ENCODE measurements at regions not wholly inside any gene's neighbourhood (a gene's known extent, or its start where the extent isn't known, plus 50 kb on each side); places are given as distances from the start of the nearest gene placed in this dataset.

DNA sequence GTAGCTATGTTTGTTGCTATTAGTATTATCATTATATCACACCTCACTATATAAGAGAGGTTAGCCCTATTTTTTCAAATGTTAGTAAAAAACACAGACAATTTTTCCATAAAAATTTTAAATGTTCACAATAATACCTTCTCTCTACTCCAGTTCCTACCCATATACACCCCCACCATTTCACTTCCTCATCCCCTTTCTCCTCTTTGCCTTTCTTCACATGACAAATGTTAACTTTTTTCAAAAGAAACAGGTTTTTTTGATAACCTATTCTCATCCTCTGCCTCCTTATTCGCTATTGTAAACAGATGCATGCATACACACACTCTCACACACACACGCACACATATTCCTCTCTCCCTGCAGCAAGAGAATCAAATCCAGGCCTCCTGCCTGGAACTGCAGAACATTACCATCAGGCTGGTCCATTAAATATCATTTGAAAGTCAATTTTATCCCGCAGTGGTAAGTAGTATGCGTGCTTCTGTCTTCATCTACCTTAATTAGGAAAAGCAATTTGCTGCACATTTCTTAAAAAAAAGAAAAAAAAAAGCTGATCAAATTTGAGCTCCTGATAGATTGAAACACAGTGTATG is 55.5 kb downstream of the MID1IP1 start:
- DNase-seq, result no peak

DNA sequence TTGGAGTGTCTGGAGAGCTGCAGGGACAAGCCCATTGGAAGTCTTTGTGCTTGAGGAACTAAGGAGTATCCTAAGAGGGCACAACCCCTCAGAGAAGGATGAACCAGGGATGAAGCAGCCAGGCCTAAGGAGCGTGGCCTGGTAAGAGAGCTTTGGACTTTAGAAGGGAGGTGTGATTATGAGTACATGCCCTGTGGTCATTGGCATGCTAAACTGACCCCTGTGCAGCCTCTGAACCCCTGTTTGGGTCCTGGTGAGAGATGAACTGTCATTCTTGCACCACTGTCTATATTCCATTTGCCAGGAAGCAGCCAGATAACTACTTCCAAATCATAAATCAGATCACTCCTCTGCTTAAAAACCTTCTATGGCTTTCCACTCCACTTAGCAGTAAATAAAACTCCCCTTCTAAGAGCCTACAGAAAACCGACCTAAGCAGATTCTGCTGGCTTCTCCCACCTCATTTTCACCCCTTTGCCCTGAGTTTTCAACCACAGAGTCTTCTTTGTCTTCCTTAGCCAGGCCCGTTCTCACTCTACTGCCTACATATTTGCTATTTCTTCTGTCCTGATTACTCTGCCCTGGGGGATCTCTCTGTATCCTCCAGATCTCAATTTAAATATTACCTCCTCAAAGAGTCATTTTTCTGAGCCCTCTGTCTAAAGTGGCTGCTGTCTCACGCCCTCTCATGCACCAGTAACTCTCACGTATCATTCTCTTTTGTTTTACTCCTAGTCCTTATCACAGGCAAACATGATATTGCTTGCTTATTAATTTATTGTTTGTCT is 56.7 kb downstream of the MID1IP1 start:
- DNase-seq, result no peak

DNA sequence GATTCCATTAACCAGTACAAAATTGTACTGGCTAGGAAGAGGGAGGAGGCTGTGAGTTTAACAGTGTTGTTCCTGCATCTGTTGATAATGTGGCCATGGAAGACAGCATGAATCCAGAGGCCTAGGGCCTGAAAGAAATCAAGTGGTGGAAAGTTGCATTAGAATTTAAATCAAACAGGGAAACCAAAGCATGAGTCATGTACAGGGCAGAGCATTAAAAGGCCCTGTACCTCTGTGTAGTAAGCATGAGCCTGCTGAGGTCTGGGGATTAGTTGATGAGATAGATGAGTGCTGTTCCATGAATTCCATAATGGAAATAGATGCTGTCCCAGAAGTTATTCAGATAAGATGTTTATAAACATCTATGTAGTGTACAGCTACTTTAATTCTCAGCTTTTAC is 58.3 kb downstream of the MID1IP1 start:
- DNase-seq, result no peak

DNA sequence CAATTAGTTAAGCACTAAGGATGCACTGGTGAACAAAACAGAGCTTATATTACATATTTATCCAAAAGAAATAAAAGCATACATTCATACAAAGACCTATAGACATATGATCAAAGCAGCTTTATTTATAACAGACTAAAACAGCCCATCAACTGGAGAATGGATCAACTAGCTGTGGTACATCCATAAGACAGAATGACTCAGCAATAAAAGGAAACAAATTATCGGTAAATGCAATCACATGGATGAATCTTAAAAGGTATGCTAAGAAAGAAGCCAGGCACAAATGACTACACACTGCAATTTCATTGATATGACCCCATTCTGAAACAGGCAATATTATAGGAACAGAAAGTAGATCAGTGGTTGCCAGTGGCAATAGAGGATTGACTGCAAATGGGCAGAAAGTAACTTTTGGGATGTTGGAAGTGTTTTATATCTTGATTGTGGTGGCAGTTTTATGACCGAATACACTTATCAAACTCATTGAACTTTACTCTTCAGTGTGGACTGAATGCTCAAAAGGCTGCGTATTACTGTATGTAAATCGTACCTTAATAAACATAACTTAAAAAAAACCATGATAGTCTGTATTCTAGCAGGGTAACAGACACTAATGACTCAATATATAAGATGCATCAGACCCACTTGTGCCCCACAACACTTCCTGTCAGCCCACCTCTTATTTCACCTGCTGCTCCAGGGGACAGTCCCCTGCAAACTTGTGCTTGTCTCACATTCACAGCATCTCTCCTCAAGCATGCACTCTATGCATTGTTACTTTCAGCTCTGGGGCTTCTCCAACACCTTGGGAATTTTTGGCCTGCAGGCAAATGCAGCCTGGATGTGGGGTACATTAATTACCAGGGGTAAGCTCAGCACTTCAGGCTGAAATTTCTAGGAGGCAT is 59.1 kb downstream of the MID1IP1 start:
- DNase-seq, result no peak

DNA sequence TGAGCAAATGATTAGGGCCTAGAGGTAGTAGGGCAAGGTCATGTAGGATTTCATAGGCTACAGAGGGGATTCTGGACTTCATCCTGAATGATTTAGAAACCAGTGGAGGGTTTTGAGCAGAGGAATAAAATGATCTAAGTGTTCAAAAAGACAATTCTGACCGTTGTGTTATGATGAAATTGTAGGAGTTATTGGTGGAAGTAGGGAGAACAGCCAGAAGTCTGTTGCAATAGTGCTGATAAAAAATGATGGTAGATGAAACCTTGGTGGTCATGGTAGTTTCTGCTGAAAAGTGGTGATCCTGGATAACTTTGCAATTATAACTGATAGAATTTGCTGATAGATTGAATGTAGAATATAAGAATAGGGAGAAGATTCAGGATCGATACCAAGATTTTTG is 60.2 kb downstream of the MID1IP1 start:
- no peak for DNase-seq

DNA sequence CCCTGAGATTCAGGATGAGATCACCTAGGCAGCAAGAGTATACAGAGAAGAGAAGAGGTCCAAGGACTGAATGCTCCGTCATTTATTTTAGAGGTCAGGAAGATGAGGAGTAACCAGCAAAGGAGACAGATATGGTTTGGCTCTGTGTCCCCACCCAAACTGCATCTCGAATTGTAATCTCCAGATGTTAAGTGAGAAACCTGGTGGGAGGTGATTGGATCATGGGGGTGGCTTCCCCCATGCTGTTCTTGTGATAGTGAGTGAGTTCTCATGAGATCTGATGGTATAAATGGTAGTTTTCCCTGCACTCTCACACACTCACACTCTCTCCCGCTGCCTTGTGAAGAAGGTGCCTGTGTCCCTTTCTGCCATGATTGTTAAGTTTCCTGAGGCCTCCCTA is 60.8 kb downstream of the MID1IP1 start:
- no peak for DNase-seq

DNA sequence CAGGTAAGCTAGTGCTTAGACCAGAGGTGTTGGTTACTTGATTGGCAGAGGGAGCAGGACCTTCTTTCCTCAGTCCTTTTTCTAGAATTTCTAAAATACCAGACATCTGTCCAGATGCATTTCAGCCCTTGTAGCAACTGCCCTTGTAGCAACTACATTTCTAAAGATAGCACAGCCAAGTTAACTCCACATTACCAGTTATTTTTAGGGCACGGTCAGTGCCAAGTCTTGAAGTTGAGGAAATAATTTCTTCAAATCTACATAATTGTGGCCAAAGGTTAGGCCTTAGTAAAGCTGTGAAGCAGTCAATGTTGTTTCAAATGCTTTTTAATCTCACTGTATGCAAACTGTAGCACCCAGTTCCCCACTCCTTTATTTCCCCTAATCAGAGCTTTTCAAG is 62.9 kb downstream of the MID1IP1 start:
- DNase-seq, result no peak

DNA sequence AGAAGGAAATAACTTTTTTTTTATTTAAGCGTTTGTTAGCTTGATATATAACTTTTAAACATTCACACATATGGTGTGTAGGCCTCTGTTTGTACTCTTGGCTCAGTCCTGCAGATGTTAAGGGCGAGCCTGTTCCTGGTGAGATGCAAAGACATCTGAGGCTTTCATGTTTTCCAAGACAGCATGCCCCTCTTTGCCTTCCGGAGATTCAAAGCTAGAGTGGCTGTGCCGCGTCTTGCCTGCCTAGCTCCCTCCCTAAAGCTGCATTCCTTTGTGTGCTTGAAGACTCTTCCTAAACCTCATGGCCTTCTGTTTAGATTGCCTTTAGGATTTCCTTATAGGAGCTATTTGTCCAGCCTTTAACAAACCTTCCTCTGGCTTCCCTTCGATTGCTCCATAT is 67.1 kb downstream of the MID1IP1 start:
- no peak for DNase-seq

DNA sequence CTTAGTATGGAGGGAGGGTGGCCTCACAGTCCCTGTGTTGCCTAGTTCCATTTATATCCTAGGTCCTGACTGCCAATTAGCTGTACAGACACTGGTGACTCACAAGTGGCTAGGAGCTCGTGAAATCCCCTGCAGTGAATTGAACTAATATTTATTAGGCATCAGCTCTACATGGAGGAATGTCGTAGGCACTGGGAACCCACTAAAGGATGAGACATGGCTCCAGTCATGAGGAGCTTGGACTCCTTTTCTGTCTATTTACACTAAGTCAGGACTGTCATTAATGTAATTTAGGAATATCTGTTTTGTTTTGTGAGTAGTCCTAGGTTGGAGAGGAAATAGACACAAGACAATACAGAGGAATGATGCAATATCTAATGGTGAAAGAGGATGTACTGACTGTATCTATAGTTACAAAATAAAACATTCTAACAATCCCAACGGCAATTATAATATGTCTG is 67.7 kb downstream of the MID1IP1 start:
- no peak for DNase-seq

DNA sequence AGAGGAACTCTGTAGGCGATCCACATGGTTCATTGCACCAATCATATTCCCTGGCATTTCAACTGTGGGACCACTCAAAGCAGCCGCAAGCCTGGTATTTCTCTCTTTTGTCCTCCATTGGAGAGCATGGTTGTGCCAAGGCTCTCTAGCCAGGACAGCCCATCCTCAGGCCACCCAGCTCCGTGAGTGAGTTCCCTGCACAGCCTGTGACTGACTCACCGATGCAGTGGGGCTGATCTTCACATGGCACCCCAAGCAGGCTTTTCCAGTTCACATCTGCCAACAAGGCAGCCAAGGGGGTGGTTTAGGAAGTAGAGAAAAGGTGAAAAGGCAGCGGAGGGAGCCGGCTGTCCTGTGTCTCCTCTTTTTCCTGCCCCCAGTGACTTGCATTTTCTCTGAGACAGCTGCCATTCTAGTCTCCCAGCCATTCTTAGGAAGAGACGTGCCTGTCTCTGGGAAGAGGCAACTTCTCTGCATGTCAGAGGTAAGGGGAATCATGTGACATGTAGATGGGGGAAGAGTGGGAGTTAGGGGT is 69.2 kb downstream of the MID1IP1 start:
- DNase-seq, result no peak

DNA sequence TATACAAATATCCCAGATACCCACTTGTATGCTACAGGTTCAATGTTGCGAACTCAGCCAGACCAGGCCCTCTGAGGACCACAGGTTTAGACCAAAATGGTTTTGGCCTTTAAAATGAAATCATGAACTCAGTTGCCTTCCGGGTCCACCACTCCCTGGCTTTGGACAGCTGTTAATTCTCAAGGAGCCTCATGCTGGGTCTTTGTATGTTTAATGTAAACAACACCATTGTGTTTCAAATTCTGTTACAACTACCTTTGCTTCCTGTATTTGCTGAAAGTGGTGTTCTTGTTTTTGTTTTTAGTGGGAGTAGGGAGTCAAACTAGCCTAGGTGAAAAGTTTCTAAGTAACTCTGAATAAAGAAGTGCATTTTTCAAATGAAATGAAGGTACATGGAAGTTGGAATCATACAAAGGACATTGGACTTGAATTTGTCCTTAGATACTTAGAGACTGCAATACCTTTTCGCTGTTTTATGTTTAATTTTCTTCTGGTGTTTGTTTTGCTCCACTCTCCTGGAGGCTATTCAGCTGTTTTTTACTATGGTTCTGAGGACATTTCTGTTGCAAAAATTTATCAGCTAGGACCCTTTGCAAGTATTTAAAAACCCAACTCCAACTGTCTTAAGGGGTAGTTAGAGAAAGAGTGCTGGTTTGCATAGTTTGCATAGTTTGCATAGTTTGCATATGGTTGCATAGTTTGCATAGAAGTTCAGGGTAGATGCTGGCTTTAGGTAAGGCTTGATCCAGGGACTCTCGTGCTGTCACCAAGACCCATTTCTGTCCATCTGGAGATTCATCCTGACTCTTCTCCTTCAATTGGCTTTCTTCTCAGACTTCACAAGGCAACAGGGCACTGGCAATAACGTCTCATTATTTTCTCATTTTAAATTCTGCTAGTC is 70.1 kb downstream of the MID1IP1 start:
- no peak for DNase-seq

DNA sequence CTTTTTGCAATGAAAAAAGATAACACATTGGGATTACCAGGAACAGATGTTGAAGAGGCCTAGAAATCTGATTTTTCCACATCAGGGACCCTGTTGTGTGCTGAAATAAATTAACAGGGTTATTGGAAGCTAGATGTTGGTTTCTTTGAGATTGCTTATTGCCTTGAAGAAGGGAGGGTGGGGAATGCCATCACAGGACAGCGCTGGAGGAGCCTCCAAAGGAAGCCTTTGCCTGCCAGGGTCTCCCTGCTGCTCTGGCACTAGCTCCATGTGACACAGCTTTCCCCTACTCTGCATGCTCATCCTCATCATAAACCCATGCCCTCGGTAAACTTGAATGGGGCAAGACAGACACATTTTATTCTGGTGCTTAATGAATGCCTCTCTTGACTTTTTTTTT is 76.1 kb downstream of the MID1IP1 start:
- DNase-seq, result no peak

DNA sequence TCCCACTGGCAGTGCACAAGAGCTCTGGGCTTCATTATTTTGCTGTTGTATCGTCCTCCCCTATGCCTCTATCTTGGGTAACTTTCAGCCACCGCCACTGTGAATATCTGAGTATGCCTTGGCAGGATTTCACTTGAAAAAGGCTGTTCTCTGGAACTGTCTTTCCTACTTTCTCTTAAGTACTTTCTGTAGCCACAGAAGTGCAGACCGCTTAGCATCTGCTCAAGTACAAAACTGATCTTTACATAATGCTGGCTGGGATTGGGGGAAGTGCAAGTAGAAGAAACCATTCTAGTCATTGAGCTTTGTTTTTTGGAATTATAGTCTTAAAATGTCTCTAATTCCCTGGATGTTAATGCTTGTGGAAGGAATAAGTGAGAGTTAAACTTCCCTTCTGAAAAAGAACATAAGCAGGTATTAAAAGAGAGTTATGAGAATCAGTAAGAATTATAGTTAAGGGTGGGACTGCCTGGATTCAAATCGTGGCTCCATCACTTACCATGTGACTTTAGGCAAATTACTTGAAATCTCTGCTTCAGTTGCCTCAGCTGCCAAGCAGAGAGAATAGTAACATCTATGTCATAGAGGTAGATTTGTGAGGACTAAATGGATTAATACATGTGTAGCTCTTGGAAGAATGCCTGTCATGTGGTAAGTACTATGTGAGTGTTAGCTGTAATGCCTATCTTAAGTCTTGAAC is 77.5 kb downstream of the MID1IP1 start:
- no peak for DNase-seq

DNA sequence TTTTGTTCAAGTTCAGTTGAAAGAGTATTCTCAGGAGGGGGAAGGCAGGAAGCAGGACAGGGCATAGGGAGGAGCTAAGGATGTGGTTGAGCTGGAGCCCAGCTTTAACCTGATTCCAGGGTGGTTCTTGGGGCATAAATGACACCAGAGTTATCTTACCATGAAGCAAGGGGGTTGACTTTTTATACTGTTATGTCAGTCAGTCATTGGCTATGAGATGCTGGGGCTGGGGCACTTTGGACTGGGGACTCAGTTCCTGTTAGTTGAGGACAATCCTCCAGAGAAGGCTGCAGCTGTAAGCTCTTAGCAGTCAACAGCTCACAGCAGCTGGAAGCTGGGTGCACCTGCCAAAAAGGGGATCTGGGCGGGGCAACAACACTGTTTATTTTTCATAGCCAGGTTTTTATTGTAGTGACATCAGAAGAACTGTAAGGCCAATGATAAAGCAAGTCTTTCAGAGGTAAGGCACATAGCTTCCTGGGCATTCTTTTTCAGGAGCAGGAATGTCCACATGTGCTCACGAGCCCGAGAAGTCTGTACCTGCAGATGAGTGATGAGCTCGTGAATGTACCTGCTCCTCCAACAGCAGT is 78.5 kb downstream of the MID1IP1 start:
- no peak for DNase-seq

DNA sequence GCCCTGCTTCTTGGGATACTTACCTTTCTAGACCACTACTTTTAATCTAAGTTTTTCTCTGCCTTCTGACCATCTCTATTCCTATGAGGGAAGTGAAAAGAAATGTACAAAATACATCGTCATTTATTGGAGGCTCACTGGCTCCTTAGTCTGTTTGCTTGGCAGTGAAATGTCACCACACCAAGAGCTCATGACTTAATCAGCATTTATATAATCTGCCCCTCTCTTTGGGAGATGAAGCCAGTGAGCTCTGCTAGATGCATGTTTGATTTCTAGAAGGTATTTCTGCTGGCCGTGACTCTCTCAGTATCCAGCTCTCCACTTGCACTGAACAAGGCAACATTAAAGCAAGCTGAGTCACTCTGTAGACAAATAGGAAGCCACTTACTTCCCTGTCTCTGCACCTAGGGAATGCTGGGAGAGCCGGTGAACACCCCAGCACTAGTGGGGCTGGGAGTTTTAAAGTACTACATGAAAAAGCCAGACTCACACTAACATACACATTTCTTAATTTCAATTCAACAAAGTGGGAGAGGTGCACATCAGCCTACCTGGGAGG is 79.1 kb downstream of the MID1IP1 start:
- DNase-seq, result no peak

DNA sequence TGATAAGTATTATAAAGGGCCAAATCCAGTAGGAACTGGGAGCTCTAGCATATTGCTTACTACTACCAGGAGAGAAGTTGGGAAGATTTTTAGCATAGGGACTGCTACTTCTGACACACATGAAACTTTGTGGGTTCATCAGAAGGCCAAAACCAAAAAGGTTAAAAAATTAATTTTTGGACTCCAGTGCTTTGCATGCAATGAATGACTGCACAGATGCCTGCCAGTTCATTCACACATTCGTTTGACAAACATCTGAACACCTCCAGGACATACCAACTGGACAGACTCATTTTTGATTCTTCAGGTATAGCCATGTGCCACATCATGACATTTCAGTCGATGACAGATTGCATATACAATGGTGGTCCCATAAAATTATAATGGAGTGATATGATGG is 79.8 kb downstream of the MID1IP1 start:
- DNase-seq, result no peak

DNA sequence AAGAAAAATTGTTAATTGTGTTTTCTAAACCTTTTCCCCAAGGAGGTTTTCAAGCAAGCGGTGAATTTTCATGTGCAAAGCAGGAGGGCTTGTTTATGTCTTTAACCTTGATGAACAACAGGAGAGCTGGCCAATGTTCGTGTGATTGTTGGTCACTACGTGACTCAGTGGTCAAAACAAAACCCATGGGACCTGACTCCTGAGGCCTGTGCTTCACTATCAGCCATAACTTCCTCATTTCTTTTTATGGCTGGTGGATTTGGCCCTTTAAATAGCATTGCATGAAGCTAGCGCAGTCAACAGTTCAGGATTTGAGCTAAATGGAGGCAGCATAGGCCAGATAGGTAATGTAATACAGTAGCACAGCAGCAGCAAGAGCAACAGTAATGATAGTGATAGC is 80.5 kb downstream of the MID1IP1 start:
- DNase-seq, result no peak

DNA sequence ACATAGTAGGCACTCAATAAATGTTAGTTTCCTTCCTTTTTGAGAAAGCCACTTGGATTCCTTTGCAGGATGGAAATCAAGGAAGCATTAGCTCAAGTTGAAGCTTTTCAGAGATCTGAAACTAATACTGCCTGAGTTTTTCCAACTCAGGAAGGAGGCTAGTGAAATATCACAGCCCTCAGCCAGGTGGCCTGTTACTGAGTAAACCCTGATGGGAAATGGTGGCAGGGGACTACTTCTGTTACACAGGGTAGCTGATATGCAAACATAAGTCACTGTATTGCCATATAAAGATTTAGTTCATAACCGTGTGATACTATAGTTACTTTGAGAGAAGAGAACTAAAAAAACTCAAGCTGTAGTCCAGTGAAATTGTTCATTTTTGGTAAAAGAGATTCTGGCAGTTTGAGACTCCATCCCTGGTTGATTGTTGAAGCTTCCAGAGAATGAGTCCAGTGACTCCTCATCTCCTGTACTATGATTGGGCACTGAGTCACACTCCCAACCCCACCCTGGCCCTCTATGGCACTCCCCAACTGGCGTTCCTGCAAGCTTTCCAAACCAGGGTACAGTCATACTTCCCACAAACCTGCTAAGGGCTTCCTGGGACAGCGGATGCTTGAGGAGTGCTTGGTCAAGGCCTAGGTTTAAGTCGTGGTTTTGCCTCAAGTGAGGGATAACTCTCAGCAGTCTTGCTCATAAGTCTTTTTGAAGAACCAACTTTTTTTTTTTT is 81.8 kb downstream of the MID1IP1 start:
- no peak for DNase-seq

DNA sequence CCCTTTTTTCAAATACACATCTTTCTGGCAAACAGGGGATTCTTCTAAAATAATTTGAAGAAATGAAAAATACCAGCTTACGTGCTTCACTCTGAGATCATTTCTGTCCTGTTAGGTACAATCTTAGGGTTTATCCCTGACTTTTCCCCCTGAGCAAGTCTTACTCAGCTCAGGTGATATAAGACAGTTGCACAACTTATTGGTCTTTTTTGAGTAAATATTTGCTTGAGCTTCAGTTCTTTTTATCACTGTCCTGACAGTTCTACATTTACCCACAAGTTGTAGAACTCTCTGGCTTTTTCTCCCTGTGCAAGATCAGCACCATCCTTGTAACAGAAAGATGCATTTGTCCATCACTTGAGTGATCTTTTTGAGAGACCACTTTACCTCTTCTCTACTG is 84.9 kb downstream of the MID1IP1 start:
- no peak for DNase-seq

DNA sequence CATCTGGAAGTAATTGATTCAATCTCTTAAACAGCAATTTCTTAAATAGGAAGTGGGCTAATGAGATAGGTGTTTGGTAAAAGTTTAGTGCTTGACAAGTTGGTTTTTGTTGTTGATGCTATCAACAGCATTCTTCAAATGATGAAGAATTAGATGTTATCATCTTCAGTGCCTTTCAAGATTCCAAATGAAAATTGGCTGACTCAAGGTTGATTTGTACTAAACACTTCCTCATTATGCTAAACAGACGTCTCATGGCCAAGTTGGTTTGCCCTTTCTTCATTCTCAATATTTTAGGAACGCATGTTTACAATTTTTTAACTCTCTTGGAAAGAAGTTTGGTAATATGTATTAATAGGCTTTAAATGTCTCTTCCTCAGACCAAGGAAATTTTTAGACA is 86.0 kb downstream of the MID1IP1 start:
- DNase-seq, result no peak

Data from T-helper 9 cell (primary cell).